NCI-H82 (cell line): ENCODE measurements at regions not wholly inside any gene's neighbourhood (a gene's known extent, or its start where the extent isn't known, plus 50 kb on each side); places are given as distances from the start of the nearest gene placed in this dataset.
"Not testable (repeated sequence)": the region's sequence is repeated elsewhere in the genome, so short reads cannot be mapped to it uniquely, and the experiment has no call there.

Source experiments
- DNase-seq: peaks from one replicate; lab custom pipeline; 2025; lab: John Stamatoyannopoulos, UW

DNA sequence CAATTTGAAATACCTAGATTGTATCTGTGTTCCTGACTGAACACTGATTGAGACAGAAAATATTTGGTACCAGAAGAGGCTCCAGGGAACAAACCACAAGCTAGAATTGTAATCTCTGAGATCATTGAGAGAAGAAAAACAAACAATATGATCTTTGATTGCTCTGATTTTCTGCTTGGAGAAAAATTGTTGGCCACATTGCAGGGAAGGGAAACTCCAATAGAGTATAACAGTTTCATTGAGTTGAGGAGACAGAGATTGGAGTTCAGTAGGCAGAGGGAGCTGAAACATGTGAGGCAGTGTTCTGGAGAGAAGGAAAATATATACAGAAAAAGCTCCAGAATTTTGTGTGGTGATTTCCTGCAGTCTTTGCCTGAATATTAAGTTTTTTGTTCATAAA lies 158.2 kb downstream of the C4orf33 start:
- DNase-seq: no peak

DNA sequence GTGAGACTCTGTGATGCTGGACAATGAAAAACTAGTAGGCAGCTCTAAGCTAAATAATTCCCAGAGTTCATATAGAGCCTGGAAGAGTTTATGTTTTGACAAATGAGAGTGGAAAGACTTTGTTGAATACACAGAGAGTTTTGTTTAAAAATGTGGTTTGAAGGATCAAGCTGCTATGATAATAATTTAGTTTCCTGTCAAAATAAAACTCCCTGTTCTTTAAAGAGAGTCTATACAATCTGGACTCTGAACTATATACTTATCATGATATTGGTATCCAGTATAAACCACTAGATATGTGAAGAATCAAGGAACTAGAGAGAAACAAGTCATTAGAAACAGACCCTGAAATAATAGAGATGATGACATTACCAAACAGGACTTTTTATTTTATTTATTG lies 158.6 kb downstream of the C4orf33 start:
- no peak for DNase-seq

DNA sequence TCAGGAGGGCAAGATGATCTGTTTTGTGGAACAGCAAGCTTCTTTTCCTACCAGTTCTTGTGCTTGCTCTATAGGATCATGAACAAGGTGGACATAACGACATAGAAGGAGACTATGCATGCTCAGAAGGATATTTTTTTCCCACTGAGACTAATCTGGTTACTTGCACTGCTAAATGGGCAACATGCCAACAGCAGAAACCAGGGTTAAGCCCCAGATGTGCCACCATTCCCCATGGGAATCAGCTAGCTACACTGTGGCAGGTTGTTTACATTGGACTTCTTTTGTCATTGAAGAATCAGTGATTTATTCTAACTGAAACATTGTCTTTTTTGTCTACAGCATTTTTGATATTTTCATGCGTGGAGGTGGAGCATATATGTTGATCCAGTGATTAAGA lies 165.6 kb downstream of the C4orf33 start:
- DNase-seq: peak; percentile 90

DNA sequence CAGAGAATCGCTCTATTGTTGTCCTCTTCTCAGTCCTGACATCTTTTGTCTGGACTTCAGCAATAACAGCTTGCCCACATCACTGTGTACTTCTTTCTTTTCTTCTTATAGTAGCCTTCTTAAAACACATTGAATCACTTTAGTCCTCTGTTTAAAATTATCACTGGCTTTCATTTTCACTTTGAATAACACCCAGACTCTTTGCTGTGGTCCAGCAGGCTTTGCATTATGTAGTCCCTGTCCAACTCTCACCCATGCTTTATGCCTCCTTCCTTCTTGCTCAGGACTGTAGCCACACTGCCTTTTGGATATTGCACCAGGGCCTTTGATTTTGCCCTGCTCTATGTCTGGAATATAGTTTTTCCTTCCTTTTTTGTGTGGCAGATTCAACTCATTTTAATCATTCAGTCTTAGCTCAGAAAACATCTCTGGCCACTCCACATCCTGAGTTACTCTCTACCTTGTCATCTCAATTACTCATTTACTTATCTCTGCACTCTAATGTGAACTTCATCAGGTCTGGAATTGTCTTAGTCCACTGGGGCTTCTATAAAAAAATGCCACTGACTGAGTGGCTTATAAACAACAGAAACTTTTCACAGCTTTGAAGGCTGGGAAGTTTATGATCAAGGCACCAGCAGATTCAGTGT lies 168.2 kb downstream of the C4orf33 start:
- DNase-seq: no peak

DNA sequence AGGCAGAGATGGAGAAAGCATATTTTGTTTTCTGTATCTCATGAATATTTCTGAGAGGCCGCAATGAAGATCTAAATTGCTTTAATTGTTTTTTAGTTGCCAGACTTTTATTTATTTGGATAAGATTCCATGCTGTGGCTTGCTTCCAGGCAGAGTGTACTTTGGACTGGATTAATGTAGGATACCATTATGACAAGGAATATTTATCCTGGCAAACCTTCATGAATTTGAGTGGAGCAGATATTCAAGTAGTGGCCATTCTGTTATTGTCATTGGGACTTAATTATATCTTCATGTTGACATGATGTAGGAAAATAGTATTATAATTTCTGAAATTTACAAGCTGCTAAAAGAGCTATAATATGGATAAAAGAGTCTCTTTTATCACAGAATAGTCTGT lies 182.9 kb downstream of the C4orf33 start:
- no peak for DNase-seq

DNA sequence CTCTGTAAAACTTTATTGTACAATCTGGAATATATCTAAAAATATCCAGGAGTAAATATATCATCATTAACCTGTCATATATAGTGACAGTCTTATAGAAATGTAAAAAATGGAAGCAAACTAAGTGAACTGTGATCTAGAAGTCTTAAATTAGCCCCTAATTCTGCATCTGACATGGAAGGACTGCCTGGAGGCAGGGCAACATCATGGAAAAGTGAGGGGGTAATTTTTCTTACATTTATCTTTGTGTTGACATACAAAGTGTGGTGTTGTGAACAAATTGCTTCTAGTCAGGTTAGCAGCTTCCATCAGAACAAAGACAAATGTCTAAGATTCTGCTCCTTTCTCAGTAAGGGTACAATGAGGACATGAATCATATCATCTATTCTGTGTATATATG lies 186.3 kb downstream of the C4orf33 start:
- no peak for DNase-seq

DNA sequence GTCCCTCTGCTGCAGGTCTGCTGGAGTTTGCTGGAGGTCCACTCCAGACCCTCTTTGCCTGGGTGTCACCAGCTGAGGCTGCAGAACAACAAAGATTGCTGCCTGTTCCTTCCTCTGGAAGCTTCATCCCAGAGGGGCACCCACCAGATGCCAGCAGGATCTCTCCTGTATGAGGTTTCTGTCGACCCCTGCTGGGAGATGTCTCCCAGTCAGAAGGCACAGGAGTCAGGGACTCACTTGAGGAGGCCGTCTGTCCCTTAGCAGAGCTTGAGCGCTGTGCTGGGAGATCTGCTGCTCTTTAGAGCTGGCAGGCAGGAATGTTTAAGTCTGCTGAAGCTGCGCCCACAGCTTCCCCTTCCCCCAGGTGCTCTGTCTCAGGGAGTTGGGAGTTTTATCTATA lies 196.2 kb downstream of the C4orf33 start:
- DNase-seq: not testable (repeated sequence)

DNA sequence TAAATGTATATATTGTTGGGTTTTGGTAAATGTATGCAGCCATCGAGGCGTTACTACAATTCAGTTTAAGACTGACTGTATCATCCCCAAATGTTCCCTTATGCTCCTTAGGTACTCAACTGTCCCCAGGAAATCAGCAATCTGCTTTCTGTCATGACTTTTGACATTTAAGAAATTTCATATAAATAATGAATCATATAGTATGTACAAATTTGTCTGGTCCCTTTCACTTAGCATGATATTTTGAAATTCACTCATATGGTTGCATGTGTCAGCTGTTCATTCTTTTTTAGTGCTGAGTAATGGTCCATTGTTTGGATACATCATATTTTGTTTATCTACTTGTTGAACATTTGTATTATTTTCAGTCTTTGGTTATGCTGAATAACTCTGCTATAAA lies 218.8 kb downstream of the C4orf33 start:
- no peak for DNase-seq

DNA sequence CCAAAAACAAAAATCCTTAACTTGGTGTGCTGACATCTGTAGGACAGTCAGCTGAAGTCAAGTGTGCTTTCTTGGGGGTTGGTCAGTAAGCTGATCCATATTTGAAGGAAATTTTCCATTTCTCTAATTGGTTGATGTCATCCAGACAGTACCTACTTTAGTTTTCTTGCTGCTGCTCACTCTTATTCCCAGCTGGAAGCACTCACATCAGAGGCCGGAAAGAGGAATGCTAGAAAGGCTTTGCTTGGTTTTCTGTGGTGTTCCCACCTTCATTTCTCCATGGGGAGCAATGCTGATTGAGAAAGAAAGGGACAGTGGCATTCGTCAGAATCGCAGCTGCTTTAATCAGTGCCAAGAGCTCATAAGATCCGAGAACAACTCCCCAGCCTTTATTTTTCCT lies 227.0 kb downstream of the C4orf33 start:
- no peak for DNase-seq

DNA sequence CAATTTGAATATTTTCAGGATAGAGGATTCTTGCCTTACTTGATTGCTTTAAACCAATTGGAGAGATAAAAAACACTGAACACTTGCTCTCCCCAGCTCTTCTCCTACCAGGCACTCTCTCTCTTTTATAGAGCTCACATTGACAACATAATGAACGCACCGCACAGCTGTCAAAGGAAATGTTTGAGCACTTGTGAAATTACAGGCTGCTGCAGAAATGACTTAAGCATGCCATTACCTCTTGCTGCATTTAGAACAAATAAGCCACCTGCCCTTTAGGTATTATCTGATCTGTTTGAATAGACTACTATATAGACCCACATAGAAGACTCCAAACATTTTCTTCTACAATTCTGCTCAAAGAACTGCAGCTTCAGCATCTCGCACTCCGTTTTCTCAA lies 227.7 kb downstream of the C4orf33 start:
- peak; percentile 5 for DNase-seq

DNA sequence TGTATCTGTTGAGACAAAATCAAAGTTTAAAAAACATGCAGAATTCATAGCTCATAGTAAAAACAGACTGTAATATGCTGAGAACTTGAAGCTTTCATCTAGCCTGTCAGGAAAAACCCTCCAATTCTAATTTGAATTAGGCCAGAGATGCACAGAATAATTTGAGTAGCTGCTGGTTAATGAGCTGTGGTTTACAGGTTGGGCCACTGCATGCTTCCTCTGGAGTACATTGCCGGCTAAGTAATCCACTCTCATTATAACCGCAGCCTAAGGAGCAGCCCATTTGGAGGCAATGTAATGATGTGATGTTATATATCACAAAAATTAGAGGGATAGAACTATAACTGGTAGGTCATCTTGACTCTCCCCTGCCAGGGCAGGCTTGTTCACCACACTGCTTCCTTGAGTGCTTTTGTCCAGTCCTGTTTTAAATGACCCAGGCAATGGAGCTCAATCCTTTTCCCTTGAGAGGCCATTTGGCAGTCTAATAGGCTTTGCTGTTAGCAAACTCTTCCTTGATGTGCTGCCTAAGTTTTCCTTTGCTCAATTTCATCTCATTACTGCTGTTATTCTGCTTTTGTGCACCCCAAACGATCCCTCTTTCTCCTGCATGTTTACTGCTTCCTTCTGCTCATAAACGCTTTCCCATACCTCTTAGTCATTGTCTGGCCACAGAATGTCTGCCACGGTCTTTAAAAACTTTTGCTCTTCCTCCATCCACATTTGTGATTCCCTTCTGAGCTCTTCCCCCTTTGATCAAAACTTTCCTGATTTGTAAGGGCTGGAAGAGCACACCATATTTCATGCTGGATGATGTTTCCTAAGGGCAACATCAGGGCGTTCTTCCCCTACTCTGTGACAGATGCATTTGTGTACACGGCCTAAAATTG lies 230.9 kb downstream of the C4orf33 start:
- DNase-seq: peak; percentile 53

DNA sequence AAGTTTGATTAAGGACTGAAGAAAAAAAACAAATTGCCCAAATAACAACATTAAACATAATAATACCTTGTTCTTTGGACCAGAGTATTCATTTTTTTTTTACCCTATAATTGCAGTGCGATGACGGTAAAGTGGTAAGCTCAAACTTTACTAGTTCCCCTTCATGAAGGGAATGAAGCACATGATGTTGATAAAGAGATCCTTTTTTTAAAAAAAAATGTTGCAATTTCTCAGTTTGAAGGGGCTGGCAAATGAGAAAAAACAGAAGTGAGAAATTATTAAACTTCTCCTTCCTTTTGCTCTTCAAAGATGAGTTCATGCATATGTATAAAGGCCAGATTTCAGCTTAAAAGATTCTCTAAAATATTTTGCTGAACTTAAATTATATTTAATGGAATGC lies 231.7 kb downstream of the C4orf33 start:
- no peak for DNase-seq

DNA sequence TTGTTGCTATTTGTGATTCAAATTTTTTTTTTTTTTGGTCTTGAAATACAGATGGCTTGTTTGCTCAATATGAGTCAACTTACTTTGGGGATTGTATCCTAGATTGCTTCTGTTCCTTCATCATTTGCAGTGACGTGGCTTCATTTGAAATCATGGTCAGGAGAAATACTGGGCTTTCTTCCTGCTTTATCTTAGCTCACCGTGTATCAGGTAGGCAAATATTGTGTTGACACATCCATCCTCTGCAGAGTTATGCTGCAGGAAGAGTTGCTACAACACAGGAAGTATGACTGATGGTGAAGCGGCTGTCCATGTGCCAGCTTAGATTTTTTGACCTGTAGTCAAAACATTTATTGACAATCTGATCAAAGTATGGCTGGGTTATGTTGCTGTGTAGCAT lies 232.2 kb downstream of the C4orf33 start:
- no peak for DNase-seq

DNA sequence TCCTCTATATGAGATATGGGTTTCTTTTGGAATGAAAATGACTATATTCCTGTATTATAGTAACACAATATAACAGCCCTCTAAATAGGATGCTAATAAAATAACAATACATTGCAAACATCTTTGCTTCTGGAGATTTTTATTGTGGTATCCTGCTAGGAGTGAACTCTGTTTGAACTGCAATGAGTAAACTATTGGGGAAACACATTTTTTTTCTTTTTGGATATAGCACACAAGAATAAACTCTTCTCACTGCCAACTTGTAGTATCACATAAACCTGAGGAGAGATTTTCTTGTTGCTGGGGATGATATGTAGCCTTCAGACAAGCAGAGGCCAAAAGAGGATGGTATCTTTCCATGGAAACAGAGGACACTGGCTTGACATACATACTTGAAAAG lies 238.2 kb downstream of the C4orf33 start:
- no peak for DNase-seq

DNA sequence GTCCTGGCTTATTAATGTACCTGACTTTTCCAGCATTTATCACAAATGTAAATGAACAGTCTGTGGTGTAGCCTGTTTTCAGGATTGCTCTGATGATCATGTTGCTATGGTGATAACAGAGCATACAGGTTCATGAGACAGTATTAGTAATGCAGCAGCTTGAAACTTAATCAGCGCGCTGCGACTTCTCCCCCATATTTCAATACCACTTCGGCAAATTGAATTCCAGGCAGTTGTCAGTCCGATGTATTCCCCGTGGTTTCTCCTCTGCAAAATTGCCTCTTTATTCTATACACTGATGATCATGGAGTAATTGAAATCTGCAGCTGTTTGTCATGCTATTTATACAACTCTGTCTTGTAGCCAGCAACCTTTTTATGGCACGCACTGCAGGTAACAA lies 239.3 kb downstream of the C4orf33 start:
- DNase-seq: peak; percentile 37

DNA sequence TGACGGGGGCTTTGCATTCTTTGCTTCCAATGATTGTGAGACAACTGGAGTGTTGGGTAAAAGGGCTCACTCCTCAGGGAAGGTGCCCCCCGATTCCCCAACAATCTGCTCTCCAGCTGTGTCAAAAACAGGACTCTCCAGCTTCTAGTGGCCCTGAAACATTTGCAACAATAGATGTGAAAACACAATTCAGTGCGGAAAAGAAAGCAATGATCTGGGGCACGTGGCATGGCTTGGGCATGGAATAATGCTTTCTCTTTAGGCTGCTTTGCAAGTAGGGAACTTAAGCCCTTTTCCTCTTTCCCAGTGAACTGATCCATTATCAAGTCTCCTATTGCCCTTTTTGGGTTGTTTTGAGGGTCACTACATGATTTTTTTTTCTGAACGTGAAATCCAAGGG lies 239.9 kb downstream of the C4orf33 start:
- no peak for DNase-seq

DNA sequence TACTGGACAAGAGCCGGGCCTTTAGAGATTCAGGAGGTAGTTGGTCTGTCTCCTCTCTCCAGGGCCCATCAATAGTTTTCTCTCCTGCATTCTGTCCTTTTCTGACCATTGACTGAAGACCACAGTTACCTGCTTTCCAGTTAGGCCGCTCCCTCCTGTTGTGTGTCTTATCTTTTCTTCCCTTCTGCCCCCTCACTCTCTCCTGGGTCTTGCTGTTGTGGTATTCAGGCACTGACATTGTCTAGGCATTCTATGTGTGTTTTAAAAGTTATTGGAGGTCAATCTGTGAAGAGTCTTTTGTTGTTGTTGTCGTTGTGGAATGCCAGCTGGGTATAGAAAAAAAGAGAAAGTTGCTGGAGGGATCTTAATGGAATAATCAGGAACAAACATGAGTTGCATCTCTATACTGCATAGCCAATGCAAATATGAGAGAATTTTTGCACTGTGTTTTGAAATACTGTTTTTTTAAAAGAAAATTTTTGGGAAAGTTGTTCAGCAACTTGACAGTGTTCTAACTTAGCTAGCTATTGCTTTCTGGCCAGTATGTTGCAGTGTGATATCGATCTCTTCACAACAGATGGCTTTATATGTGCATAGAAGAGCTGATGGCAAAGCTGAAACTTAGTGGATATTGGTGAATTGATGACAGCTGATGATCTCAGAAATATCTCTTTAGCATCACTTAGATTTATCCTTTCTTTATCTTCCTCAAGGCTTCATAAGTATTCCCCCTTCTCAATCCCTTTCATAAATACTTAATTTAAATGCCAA lies 240.7 kb downstream of the C4orf33 start:
- DNase-seq: peak; percentile 8

DNA sequence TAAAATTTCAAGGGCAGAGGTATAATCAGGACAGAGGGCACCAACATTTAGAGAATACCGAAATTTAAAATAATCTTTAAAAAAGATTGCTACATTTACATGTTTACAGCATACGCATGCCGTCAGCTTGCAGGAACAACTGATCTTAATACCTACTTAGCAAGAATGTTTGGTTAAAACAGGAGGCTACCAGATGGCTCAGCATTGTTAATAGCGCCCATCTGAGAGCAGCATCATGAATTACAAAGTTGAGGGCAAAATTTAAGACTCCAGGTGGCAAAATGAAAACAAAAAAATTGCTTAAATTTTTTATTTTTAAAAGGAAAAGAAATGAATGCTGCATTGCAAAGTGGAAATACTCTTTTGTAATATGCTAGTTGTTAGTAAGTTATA lies 241.3 kb downstream of the C4orf33 start:
- DNase-seq: peak; percentile 70

DNA sequence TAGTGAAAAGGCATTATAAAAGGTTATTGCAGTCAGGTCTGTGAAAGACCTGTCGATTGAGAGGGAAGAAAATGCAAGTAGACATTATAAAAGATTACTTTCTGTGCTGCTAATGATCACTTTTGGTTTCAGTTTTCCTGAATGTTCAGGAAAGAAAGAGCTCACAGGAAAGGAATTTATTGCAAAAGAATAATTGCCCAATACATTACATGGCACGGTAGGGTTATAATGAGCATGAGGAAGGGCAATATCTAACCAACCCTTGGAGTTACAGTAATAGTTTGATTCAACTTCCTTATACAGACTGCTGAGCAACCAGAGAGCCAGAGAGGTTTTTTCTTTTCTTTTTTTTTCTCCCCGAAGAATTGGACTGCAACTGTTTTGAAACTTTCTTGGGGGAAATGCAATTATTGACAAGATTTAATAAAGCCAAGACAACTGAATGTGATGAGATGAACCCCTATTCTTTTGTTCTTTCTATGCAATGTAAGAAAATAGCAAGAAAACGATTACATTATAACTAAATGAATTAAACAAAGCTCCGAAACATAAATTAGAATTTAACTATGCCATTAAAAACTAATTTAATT lies 247.0 kb downstream of the C4orf33 start:
- no peak for DNase-seq

DNA sequence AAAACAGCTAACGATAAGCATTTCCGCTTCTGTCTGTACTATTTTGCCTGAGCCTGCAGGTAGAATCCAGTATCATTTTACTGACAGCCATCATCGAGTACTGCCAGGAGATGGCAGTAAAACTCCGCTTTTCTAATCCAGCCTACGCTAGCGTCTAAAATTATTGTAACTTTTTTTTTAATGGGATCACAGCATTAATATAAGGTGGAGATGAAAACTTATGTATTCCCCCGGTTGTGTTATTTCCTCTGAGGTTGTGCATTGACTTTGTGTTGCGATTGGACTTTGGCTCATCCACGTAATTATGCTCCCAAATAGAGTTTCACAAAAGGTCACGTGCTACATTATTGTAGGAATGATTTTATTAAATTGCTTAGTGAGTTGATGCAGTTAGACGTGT lies 248.1 kb downstream of the C4orf33 start:
- peak; percentile 41 for DNase-seq

DNA sequence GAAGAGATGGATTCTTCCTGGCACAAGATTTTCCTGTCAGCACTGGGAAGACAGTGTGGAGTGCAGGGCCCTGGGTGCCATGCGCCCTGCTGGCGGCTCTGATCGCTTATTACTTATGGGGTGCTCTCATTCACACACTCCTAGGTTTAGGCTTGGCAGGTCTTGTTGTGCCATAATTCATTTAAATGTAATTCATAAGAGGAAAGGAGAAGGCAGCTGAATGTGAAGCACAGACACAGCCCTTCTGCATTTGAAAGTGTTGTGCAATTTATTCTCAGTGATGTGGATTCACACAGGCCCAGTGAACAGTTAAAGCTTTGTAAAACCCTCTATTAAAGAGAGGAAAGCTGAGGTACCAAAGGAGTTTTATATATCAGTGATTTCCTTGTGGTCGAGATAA lies 249.7 kb downstream of the C4orf33 start:
- no peak for DNase-seq

DNA sequence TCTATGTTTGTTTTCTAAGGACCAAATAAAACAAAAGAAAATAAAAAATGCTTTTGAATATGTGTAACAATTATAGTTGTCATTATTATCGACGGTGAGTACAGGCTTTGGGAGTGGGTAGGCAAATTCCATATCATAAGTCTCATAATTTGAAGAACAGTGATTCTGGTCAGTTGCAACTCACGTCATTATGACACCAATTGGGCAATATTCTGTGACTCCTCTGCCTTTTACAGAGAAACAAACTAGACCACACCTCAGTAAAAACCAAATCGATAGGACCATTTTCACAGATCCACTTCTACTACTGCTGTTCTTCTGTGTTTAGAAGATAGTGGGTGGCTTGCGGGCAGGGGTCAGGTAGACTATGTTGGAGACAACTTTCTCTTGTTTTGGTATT lies 250.1 kb downstream of the C4orf33 start:
- no peak for DNase-seq

DNA sequence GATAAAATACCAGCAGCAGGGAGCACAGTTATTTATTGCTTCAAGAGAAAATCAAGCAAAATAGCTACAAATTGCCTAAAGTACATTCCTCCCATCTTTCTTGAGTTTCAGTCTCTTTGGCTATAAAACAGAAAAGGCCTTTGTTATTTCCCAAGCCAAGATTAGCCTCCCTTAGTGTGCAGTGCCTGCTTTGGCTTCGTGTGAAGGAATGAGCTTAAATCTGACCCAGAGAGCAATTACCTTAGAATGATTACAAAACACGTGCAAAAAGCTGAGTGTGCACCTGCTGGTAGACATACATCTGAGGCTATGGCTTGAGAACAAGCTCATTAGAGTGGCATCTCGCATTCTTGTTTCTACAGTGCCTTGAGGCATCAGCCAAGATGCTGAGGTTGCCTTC lies 250.8 kb downstream of the C4orf33 start:
- DNase-seq: no peak
